GM12874 (cell line): ENCODE measurements at regions not wholly inside any gene's neighbourhood (a gene's known extent, or its start where the extent isn't known, plus 50 kb on each side); places are given as distances from the start of the nearest gene placed in this dataset.

Experiments used
- TF ChIP-seq, protein P1 (sequence below): IDR thresholded peaks from 2 replicates; pipeline ENCODE4 v1.5.1; 2011; ENCODE audit warnings: low read depth, mild to moderate bottlenecking, control low read depth, low read length, moderate library complexity; ENCODE audit not compliant: insufficient read depth

DNA sequence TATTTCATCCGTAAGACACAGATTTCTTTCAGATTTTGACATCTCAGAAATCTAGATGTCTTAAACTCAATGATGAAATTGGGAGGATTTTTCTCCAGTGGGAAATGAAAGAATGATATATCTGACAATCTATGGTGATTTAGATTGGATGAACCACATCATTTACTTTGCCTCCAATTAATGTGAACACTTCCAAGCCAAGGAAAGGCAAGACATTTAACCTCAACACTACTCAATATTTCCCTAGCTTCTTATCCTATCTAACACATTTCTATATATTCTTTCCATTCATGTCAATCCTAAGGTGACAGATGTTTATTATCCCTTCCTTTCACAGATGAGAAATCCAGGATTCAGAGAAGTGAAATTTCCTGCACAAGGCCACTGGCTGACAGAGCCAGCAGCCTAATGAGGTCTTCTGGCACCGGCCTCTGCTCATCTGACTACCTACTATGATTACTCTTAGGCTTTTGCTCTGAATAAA is 327.6 kb downstream of the IRS1 start:
- TF ChIP-seq, protein P1, sequence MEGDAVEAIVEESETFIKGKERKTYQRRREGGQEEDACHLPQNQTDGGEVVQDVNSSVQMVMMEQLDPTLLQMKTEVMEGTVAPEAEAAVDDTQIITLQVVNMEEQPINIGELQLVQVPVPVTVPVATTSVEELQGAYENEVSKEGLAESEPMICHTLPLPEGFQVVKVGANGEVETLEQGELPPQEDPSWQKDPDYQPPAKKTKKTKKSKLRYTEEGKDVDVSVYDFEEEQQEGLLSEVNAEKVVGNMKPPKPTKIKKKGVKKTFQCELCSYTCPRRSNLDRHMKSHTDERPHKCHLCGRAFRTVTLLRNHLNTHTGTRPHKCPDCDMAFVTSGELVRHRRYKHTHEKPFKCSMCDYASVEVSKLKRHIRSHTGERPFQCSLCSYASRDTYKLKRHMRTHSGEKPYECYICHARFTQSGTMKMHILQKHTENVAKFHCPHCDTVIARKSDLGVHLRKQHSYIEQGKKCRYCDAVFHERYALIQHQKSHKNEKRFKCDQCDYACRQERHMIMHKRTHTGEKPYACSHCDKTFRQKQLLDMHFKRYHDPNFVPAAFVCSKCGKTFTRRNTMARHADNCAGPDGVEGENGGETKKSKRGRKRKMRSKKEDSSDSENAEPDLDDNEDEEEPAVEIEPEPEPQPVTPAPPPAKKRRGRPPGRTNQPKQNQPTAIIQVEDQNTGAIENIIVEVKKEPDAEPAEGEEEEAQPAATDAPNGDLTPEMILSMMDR, result no peak

- TF ChIP-seq, protein P1, result no peak
These were observed 332.0 kb downstream of the IRS1 start for GRCh38 chr2:226467633-226468032.

DNA sequence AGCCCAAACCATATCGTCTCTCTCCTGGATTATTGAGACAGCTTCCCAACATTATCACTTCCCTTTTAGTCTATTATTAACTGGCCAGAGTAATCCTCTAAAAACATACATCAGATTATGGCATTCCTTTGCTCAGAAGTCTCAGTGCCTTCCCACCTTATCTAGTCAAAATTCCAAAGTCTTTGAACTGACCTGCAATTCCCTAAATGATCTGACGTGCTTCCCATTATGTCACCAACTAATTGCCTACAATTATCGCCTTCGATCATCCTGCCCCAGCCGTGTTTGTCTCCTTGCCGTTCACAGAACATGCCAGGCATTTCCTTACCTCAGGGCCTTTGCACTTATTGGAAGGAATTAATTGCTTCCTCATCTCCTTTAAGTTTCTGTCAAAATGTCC is 332.4 kb downstream of the IRS1 start:
- TF ChIP-seq, protein P1, result no peak

GRCh38 chr2:226466589-226466988 is 333.0 kb downstream of the IRS1 start:
- TF ChIP-seq, protein P1, result no peak

DNA sequence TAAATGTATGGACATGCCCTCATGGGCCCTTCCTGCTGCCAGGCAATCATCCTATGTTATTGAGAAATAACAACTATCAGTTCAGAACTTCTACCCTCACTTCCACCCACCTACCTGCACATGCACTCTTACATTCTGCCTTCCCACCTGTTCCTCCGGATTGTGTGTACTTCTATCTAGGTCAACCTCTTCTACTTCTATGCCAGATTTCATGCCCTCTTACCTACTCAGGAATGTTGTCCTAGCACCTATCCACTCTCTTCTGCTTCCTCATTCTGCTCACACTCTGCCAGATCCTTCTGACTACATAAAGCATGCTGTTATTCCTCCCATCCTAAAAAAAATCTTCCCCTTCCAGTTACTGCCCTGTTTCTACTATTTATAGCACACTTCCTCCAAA is 333.5 kb downstream of the IRS1 start:
- TF ChIP-seq, protein P1, result no peak

GRCh38 chr2:226464380-226464779 is 335.2 kb downstream of the IRS1 start:
- TF ChIP-seq, protein P1, result no peak

GRCh38 chr2:226463154-226463553 is 336.5 kb downstream of the IRS1 start:
- TF ChIP-seq, protein P1, result no peak

- TF ChIP-seq, protein P1, result no peak
These were observed 337.6 kb downstream of the IRS1 start for GRCh38 chr2:226461981-226462380.
